ENCODE measurements at regions not wholly inside any gene's neighbourhood (a gene's known extent, or its start where the extent isn't known, plus 50 kb on each side); places are given as distances from the start of the nearest gene placed in this dataset.
A peak's percentile ranks its signal among the peaks of the same experiment; 100 is the strongest.

- TF ChIP-seq EZH2 (IDR thresholded peaks at IDR 0.05; ENCODE audit: borderline replicate concordance, low read depth, low read length, poor library complexity, severe bottlenecking) (no peak), CTCF (conservative IDR thresholded peaks at IDR 0.05; ENCODE audit: low read depth, low read length) (peak; percentile 92)
- Histone ChIP-seq H3K9me3 (ENCODE audit: low read depth, low read length, poor library complexity, severe bottlenecking) (no peaks in the 10 kb centered on the region), H3K4me1 (ENCODE audit: insufficient read depth, low read length, poor library complexity, severe bottlenecking) (no peaks in the 10 kb centered on the region), H3K36me3 (ENCODE audit: insufficient read depth, low read length, poor library complexity, severe bottlenecking) (no peaks in the 10 kb centered on the region), H3K4me3 (ENCODE audit: low read depth, low read length, poor library complexity, severe bottlenecking) (no peak overlapping the region), H3K27me3 (replicated peaks; ENCODE audit: insufficient read depth, low read depth, low read length, poor library complexity) (peaks cover 86% of the 10 kb centered on the region), H3K27ac (ENCODE audit: low read depth, low read length, poor library complexity, severe bottlenecking) (no peak overlapping the region)
- CTCF ChIA-PET = interaction anchor here (0.6 to 1.5 kb wide), 4 partner anchors 9 to 118 kb away, joined by 3 to 12 read pairs (median 4); no protein-coding TSS in a partner anchor
- BruUV-seq (replicated peaks) = no TSS peak
- POLR2A ChIA-PET (ENCODE audit: low non-redundant PET) = no interaction called here
- intact Hi-C loops (cut with micrococcal nuclease; ENCODE audit: unreplicated experiment) = no loop called here
- DNase-seq (ENCODE audit: low spot score) = peak; percentile 22
Observed at GRCh38 chr14:106277503-106277902, 751.1 kb downstream of the TMEM121 start.

GRCh38 chr14:106280876-106281275, 754.5 kb downstream of the TMEM121 start:
- TF ChIP-seq EZH2 (IDR thresholded peaks at IDR 0.05; ENCODE audit: borderline replicate concordance, low read depth, low read length, poor library complexity, severe bottlenecking) (no peak), CTCF (conservative IDR thresholded peaks at IDR 0.05; ENCODE audit: low read depth, low read length) (no peak)
- Histone ChIP-seq H3K9me3 (ENCODE audit: low read depth, low read length, poor library complexity, severe bottlenecking) (no peaks in the 10 kb centered on the region), H3K27me3 (replicated peaks; ENCODE audit: insufficient read depth, low read depth, low read length, poor library complexity) (peaks cover 61% of the 10 kb centered on the region), H3K36me3 (ENCODE audit: insufficient read depth, low read length, poor library complexity, severe bottlenecking) (no peaks in the 10 kb centered on the region), H3K27ac (ENCODE audit: low read depth, low read length, poor library complexity, severe bottlenecking) (no peak overlapping the region), H3K4me1 (ENCODE audit: insufficient read depth, low read length, poor library complexity, severe bottlenecking) (no peaks in the 10 kb centered on the region), H3K4me3 (ENCODE audit: low read depth, low read length, poor library complexity, severe bottlenecking) (no peak overlapping the region)
- intact Hi-C loops (cut with micrococcal nuclease; ENCODE audit: unreplicated experiment) = no loop called here
- DNase-seq (ENCODE audit: low spot score) = no peak
- ChIA-PET CTCF (no interaction called here), POLR2A (ENCODE audit: low non-redundant PET) (no interaction called here)
- BruUV-seq (replicated peaks) = no TSS peak

GRCh38 chr14:106286697-106287290, 760.4 kb downstream of the TMEM121 start:
- peaks cover 55% of the 10 kb centered on the region for H3K27me3 ChIP-seq (replicated peaks; ENCODE audit: insufficient read depth, low read depth, low read length, poor library complexity)
- H3K4me3 ChIP-seq (ENCODE audit: low read depth, low read length, poor library complexity, severe bottlenecking) = no peak overlapping the region
- no peaks in the 10 kb centered on the region for H3K9me3 ChIP-seq (ENCODE audit: low read depth, low read length, poor library complexity, severe bottlenecking)
- no peaks in the 10 kb centered on the region for H3K4me1 ChIP-seq (ENCODE audit: insufficient read depth, low read length, poor library complexity, severe bottlenecking)
- ChIA-PET POLR2A (ENCODE audit: low non-redundant PET) (no interaction called here), CTCF (interaction anchor here (0.6 to 1.0 kb wide), 2 partner anchors 9 kb away, joined by 4 read pairs; no protein-coding TSS in a partner anchor)
- no TSS peak for BruUV-seq (replicated peaks)
- DNase-seq (ENCODE audit: low spot score) = peak; percentile 66
- intact Hi-C loops (cut with micrococcal nuclease; ENCODE audit: unreplicated experiment) = no loop called here
- no peak for TF ChIP-seq EZH2 (IDR thresholded peaks at IDR 0.05; ENCODE audit: borderline replicate concordance, low read depth, low read length, poor library complexity, severe bottlenecking)
- TF ChIP-seq CTCF (conservative IDR thresholded peaks at IDR 0.05; ENCODE audit: low read depth, low read length) = peak; percentile 82
- H3K27ac ChIP-seq (ENCODE audit: low read depth, low read length, poor library complexity, severe bottlenecking) = no peak overlapping the region
- no peaks in the 10 kb centered on the region for H3K36me3 ChIP-seq (ENCODE audit: insufficient read depth, low read length, poor library complexity, severe bottlenecking)
